SK-N-SH treated with all-trans-retinoic acid at 6 μM for 48 hours (cell line): ENCODE measurements at regions not wholly inside any gene's neighbourhood (a gene's known extent, or its start where the extent isn't known, plus 50 kb on each side); places are given as distances from the start of the nearest gene placed in this dataset.

Experiments
- ATAC-seq: fragments of 200-7000 bp; cut with Tn5 transposase; 3 replicates; pipeline ENCODE4 v1.9.1; 2020; ENCODE audit warnings: mild to moderate bottlenecking, moderate library complexity
- ARNTL ChIP-seq: fragments of 450-650 bp; formaldehyde crosslinking; IDR thresholded peaks from 2 replicates; pipeline ENCODE4 v1.5.0; 2020; ENCODE audit warnings: low read depth, mild to moderate bottlenecking, moderate library complexity, borderline replicate concordance
- BACH2 ChIP-seq: fragments of 250-450 bp; sonication (Bioruptor Pico); IDR thresholded peaks from 2 replicates; pipeline ENCODE4 v1.9.0; 2021; ENCODE audit warnings: mild to moderate bottlenecking, borderline replicate concordance
- CREB5 ChIP-seq: fragments of 250-450 bp; sonication (Bioruptor Pico); IDR thresholded peaks from 2 replicates; pipeline ENCODE4 v1.5.1; 2020; ENCODE audit warnings: low read depth, mild to moderate bottlenecking, moderate library complexity
- CSDC2 ChIP-seq: fragments of 250-450 bp; sonication (Bioruptor Pico); IDR thresholded peaks from 2 replicates; pipeline ENCODE4 v1.5.0; 2020; ENCODE audit warnings: mild to moderate bottlenecking, moderate library complexity
- CSRNP3 ChIP-seq: fragments of 250-450 bp; sonication (Bioruptor Pico); IDR thresholded peaks from 2 replicates; pipeline ENCODE4 v1.5.1; 2021; ENCODE audit warnings: mild to moderate bottlenecking, moderate library complexity
- ESRRG ChIP-seq: fragments of 250-450 bp; sonication (Bioruptor Pico); IDR thresholded peaks from 2 replicates; pipeline ENCODE4 v1.6.1; 2021; ENCODE audit warnings: mild to moderate bottlenecking
- ISL1 ChIP-seq: fragments of 250-450 bp; sonication (Bioruptor Pico); IDR thresholded peaks from 2 replicates; pipeline ENCODE4 v2.1.2; 2022; ENCODE audit warnings: mild to moderate bottlenecking, moderate library complexity
- OSR1 ChIP-seq: fragments of 250-450 bp; sonication (Bioruptor Pico); IDR thresholded peaks from 2 replicates; pipeline ENCODE4 v1.8.0; 2022; ENCODE audit warnings: moderate library complexity, mild to moderate bottlenecking, inconsistent platforms
- PATZ1 ChIP-seq: fragments of 250-450 bp; sonication (Bioruptor Pico); IDR thresholded peaks from 2 replicates; pipeline ENCODE4 v1.8.0; 2020; ENCODE audit warnings: mild to moderate bottlenecking, moderate library complexity, borderline replicate concordance
- POU6F1 ChIP-seq: fragments of 250-450 bp; sonication (Bioruptor Pico); IDR thresholded peaks from 2 replicates; pipeline ENCODE4 v1.8.0; 2021; ENCODE audit warnings: low read depth, mild to moderate bottlenecking, moderate library complexity, borderline replicate concordance
- PPARA ChIP-seq: fragments of 250-450 bp; sonication (Bioruptor Pico); IDR thresholded peaks from 2 replicates; pipeline ENCODE4 v1.5.0; 2020; ENCODE audit warnings: mild to moderate bottlenecking, borderline replicate concordance
- RARB ChIP-seq: fragments of 250-450 bp; sonication (Bioruptor Pico); IDR thresholded peaks from 2 replicates; pipeline ENCODE4 v1.8.0; 2021; ENCODE audit warnings: mild to moderate bottlenecking, moderate library complexity
- SNAI2 ChIP-seq: fragments of 250-450 bp; sonication (Bioruptor Pico); IDR thresholded peaks from 2 replicates; pipeline ENCODE4 v1.5.0; 2020; ENCODE audit warnings: mild to moderate bottlenecking, moderate library complexity
- TCF4 ChIP-seq: fragments of 250-450 bp; sonication (Bioruptor Pico); IDR thresholded peaks from 2 replicates; pipeline ENCODE4 v1.8.0; 2021; ENCODE audit warnings: mild to moderate bottlenecking, moderate library complexity, borderline replicate concordance
- TOX ChIP-seq: fragments of 250-450 bp; sonication (Bioruptor Pico); IDR thresholded peaks from 2 replicates; pipeline ENCODE4 v1.8.0; 2021; ENCODE audit warnings: mild to moderate bottlenecking, moderate library complexity, borderline replicate concordance
- TSHZ2 ChIP-seq: fragments of 250-450 bp; sonication (Bioruptor Pico); IDR thresholded peaks from 2 replicates; pipeline ENCODE4 v1.5.0; 2020; ENCODE audit warnings: mild to moderate bottlenecking, moderate library complexity
- ZC3H10 ChIP-seq: fragments of 250-450 bp; sonication (Bioruptor Pico); IDR thresholded peaks from 2 replicates; pipeline ENCODE4 v1.5.1; 2021; ENCODE audit warnings: mild to moderate bottlenecking, moderate library complexity
- ZFP3 ChIP-seq: fragments of 250-450 bp; sonication (Bioruptor Pico); IDR thresholded peaks from 2 replicates; pipeline ENCODE4 v1.5.0; 2020; ENCODE audit warnings: mild to moderate bottlenecking, moderate library complexity
- ZFP30 ChIP-seq: fragments of 450-650 bp; formaldehyde crosslinking; IDR thresholded peaks from 2 replicates; pipeline ENCODE4 v1.5.0; 2022; ENCODE audit warnings: mild to moderate bottlenecking, moderate library complexity
- ZNF565 ChIP-seq: fragments of 450-650 bp; formaldehyde crosslinking; conservative IDR thresholded peaks from 2 replicates; pipeline ENCODE4 v1.5.0; 2020; ENCODE audit warnings: low read depth, mild to moderate bottlenecking, moderate library complexity
- ZNF70 ChIP-seq: fragments of 450-650 bp; formaldehyde crosslinking; IDR thresholded peaks from 2 replicates; pipeline ENCODE4 v1.5.0; 2020; ENCODE audit warnings: mild to moderate bottlenecking, moderate library complexity
- ZNF8 ChIP-seq: fragments of 450-650 bp; formaldehyde crosslinking; IDR thresholded peaks from 2 replicates; pipeline ENCODE4 v1.5.0; 2020; ENCODE audit warnings: mild to moderate bottlenecking, moderate library complexity

GRCh38 chr5:82991059-82991458, 86.1 kb downstream of the TMEM167A start:
- no peak for ATAC-seq
- TF ChIP-seq SNAI2 (CRISPR knock-in tag) (no peak), OSR1 (CRISPR knock-in tag) (no peak), CSRNP3 (CRISPR knock-in tag) (no peak), ARNTL (CRISPR knock-in tag) (no peak), ZNF8 (CRISPR knock-in tag) (no peak), TCF4 (CRISPR knock-in tag) (no peak), ZNF70 (CRISPR knock-in tag) (no peak), BACH2 (CRISPR knock-in tag) (no peak), TSHZ2 (CRISPR knock-in tag) (no peak), ZFP3 (CRISPR knock-in tag) (no peak), POU6F1 (CRISPR knock-in tag) (no peak)

- no peak for ATAC-seq
- TF ChIP-seq ARNTL (CRISPR knock-in tag) (no peak), ZFP30 (CRISPR knock-in tag) (no peak), TOX (no peak), ESRRG (CRISPR knock-in tag) (no peak)
- TF ChIP-seq, all 23 proteins: peak for 0
Measured at GRCh38 chr5:82987188-82987587, 90.0 kb downstream of the TMEM167A start.

GRCh38 chr5:82986404-82986803, 90.8 kb downstream of the TMEM167A start:
- TF ChIP-seq POU6F1 (CRISPR knock-in tag): no peak
- no peak for ATAC-seq

- no peak for ATAC-seq
- TF ChIP-seq ZFP30 (CRISPR knock-in tag): no peak
- TF ChIP-seq CSRNP3 (CRISPR knock-in tag): no peak
- TF ChIP-seq TOX: no peak
- no peak for TF ChIP-seq ZNF8 (CRISPR knock-in tag)
- no peak for TF ChIP-seq ZNF565 (CRISPR knock-in tag)
- no peak for TF ChIP-seq PPARA (CRISPR knock-in tag)
- TF ChIP-seq ZC3H10 (CRISPR knock-in tag): no peak
- TF ChIP-seq ARNTL (CRISPR knock-in tag): no peak
- no peak for TF ChIP-seq PATZ1 (CRISPR knock-in tag)
- TF ChIP-seq CSDC2: no peak
- TF ChIP-seq ISL1 (CRISPR knock-in tag): no peak
- no peak for TF ChIP-seq SNAI2 (CRISPR knock-in tag)
- no peak for TF ChIP-seq BACH2 (CRISPR knock-in tag)
- no peak for TF ChIP-seq RARB (CRISPR knock-in tag)
- no peak for TF ChIP-seq CREB5
- no peak for TF ChIP-seq ESRRG (CRISPR knock-in tag)
- TF ChIP-seq ZFP3 (CRISPR knock-in tag): no peak
Measured at GRCh38 chr5:82985763-82986162, 91.4 kb downstream of the TMEM167A start.
